Kidney glomerular epithelial cell (primary cell): ENCODE measurements at regions not wholly inside any gene's neighbourhood (a gene's known extent, or its start where the extent isn't known, plus 50 kb on each side); places are given as distances from the start of the nearest gene placed in this dataset.
A peak's percentile ranks its signal among the peaks of the same experiment; 100 is the strongest.

Source experiments
- DNase-seq: peaks from one replicate; lab custom pipeline; 2025; lab: John Stamatoyannopoulos, UW

GRCh38 chr10:118175148-118175547 lies 128.4 kb upstream of the RAB11FIP2 start:
- no peak for DNase-seq

DNA sequence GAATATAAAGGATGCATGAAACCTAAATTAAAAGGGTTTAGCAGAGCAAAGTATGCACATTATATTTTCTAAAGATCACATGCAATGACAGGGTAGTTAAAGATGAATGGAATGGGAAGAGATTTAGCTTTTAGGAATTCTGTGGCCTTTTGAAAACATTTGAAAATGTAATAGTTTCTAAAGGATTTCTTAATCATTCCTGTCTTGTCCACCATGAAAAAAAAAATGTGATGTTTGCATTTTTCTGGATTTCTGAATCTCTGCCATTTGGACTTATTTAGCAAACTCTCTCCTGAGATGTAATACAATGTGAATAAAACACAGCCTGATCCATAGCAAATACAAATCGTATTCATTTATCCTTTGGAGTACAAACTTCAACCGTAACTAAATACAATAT lies 126.6 kb upstream of the RAB11FIP2 start:
- DNase-seq: no peak

DNA sequence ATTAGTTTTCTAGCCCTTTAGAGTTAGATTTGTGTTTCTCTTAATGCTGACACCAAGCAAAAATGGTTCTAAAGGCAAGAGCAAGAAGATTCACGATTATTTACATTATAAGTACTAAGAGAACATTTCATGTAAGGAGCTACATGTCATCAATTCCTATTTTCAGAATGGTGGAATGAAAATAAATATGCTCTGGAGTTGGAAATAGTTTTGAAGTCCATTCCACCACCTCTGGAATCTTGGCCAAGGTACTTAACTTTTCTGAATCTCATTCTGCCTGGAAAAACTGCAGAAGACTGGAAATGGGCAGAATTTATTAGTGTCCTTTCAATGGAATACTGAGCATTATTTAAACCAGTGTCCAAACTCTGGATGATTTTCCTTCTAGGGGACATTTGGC lies 125.1 kb upstream of the RAB11FIP2 start:
- no peak for DNase-seq

DNA sequence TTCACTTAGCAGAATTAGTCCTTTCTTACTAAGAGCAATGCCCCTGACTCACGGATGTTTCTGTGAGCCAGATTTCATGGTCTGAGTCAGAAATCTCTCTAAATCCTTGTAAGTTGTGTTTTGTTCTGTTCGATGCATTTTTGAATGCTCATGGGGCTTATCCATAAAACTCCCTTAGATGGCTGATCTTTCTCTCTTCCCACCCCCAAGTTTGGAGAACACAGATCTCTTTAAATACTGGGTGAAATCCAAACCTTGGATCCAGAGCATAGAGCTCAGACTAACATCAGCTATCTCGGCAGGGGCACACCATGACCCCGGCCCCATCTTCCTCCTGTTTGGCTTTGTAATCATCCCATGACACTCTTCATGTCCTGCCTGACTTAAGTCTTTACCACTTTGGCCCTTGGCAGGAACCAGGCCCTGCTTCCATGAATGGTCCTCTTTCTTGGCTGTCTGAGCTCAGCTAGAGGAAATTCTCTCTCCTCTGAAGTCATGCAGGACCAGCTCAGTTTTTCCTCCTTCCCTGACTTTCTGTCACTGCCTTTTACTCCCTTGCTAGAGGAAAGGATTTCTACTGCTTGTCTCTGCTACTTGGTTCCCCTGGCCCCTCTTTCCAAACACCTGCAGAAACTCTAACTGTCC lies 120.4 kb upstream of the RAB11FIP2 start:
- DNase-seq: no peak

DNA sequence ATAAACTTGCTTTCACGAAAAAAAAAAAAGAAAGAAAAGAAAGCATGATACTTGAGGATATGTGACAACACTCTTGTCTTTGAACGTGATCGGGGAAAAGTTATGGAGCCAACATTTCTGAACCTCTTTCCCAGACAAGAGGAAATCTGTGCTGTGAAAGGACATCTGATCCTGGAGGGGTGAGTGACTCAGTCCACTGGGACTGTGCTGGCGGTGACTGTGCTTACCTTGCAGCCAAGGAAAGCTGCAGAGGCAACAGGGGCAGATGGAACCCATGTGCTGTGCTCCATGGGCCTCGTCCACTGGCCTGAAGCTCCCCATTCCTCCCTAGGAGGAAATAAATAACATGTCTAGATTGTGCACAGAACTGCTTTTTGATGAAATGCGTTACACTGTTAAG lies 116.5 kb upstream of the RAB11FIP2 start:
- DNase-seq: no peak

DNA sequence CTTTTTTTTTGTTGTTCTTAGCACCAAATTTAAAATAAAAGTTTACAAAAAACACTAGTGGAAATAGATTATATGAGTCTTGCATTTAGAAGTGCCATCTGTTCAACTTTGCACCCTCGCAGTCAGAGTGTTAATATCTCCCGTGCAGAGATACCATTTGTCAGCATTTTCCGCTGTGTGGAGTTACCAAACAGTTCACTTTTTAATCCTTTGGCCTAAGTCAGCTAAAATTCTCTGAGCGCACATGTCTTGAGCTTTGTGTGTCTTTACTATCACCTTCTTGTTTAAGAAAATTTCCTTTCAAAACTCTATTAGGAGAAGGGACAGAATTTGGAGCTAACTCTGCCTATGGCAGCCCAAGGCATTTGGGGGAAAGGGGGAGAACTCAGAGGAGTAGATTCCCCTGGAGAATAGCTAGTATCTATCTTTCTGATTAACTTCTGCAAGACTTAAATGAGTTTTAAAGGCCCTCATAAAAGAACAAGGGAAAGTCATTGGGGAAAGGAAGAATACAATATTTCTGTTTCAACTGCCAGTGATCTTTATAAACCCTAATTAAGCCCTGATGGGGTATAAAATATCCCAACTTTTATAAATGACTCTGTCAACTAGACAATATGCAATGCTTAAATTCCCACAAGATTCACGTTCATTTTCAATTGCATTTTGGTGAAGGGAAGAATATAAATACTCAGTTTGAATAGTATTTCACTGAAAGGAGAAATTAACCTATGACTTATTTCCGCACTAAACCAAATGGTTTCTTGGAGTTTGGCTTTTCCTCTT lies 114.9 kb upstream of the RAB11FIP2 start:
- no peak for DNase-seq

- DNase-seq: no peak
These were observed 106.5 kb upstream of the RAB11FIP2 start for GRCh38 chr10:118153287-118153686.

DNA sequence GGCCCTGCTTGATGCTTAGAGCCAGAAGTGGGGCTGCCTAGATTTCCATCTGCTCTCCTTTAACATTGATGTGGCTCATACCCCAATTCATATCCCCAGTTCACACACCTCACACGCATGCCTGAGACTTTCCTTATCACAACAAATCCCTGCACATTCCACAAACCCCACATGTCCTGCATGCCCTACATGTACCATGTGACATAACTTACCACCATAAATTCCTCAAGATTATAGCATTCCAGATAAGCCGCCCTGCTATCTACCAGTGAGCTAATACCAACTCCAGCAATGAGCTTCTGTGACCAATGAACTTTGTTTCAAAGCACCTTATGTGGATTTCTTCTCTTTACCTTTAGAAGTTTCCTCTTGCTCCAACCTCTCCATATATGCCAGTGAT lies 104.7 kb upstream of the RAB11FIP2 start:
- DNase-seq: no peak

DNA sequence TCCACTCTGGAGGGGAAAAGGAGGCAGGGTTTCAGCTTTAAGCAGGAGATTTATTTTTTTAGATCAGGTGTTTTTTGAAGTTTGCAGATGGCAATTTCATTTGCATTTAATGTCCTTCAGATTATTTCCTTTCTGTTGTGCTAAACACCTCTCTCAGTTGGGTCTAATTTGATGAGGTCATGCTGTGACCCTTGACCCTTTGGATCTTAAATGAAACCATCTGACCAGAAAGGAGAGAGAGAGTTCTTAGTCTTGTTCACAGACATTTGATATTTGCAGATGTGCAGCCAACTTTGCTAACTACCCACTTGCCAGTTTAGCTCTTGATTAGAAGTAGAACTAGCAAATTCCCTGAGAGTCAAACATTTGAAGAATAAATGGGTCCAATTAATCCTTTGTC lies 101.5 kb upstream of the RAB11FIP2 start:
- no peak for DNase-seq

GRCh38 chr10:118145256-118145655 lies 98.5 kb upstream of the RAB11FIP2 start:
- no peak for DNase-seq

GRCh38 chr10:118141471-118141870 lies 94.7 kb upstream of the RAB11FIP2 start:
- no peak for DNase-seq

DNA sequence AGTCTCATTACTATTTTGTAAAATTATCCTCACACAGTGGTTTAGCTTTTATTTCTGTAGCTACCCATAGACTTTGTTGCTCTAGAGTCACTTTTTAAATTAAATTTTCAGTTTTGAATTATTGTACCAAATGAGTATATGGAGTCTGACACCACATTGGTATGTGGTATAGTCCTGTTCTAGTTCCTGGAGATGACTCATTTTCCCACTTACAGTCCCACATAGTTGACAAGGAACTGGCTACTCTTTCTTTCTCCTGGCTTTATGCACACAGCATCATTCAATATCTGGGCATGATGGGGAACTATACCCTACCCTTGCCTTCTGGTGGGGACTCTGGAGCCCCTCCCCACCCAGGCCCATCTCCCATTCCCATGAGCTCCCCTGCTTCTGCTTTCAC lies 92.6 kb upstream of the RAB11FIP2 start:
- peak; percentile 31 for DNase-seq

GRCh38 chr10:118128675-118129074 lies 81.9 kb upstream of the RAB11FIP2 start:
- no peak for DNase-seq

- no peak for DNase-seq
These were observed 72.0 kb upstream of the RAB11FIP2 start for GRCh38 chr10:118118716-118119115.

GRCh38 chr10:118116715-118117449 lies 70.1 kb upstream of the RAB11FIP2 start:
- peak; percentile 49 for DNase-seq

- DNase-seq: no peak
These were observed 69.6 kb upstream of the RAB11FIP2 start for GRCh38 chr10:118116362-118116714.

GRCh38 chr10:118115701-118116100 lies 69.0 kb upstream of the RAB11FIP2 start:
- DNase-seq: no peak

- no peak for DNase-seq
These were observed 68.3 kb upstream of the RAB11FIP2 start for GRCh38 chr10:118114992-118115391.

- DNase-seq: no peak
These were observed 65.9 kb upstream of the RAB11FIP2 start for GRCh38 chr10:118112543-118113125.

DNA sequence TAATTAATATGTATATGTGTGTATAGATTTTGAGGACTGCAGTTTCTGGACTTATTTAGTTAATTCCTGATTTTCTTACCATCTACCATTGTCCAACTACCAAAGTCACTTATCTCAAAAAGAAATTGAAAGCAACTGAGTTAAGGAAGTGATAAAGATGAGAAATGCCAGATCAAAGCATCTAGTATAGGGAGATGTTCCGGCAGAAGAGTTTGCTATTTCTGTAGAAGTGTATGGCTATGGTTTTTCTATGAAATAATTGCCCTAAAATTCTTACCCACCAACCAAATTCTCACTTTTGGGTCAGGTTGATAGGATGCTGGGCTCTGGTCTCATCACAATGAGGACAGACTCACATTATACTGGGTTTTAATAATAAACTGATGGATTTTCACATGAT lies 64.0 kb upstream of the RAB11FIP2 start:
- DNase-seq: no peak

DNA sequence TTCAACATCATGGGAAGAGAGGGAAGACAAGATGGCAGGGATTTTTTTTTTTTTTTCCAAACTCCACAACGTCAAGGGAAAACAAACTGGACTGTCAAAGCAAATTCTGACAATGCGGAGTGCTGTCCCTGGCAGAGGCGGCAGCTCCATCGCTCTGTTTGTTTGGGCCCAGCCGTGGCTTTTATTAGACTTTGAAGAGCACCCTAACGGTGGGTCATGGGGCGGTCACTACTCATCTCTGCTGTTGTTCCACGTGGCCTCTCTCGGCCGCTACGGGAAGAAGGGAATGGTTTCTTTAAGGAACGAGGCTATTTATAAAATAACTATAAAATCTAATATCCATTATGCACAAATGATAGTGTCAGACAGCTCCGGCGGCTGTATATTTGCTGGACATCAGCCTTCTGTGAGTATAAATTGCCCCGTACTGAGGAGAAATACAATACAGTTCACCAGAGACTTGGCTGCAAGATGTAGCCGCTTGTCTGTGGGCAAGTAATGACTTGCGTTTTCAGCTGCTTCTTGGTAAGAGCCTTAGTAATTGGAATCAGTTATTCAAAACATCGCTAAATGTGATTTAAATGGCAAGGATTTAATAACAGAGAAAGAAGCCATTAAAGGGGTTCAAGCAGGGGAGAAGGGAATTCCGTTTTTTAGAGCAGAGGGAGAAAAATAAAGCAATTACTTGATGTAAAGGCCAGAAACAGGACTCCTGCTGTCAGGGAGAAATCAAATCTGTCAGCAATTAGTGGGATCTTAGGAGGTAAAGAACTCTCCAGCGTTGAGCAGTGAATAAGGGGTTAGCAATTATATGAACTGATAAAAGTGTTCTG lies 61.7 kb upstream of the RAB11FIP2 start:
- DNase-seq: no peak

DNA sequence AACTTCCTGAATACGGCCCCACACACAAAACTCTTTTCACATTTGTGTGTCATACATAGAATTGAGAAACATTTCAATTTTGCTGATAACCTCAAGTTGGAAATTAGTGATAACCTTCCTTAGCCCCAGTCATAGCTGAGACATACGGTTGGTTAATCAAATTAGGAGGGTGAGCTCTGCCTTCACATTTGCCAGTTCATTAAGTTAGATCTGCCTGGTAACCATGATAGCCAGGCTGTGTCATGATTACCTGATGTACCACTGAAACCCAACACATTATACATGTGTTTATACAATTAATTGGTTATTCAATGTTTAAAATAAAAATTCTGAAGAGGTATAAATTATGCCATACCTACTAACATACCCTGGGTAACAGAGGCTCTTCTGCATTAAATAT lies 60.8 kb upstream of the RAB11FIP2 start:
- no peak for DNase-seq
